OCI-LY3 (cell line): ENCODE measurements at regions not wholly inside any gene's neighbourhood (a gene's known extent, or its start where the extent isn't known, plus 50 kb on each side); places are given as distances from the start of the nearest gene placed in this dataset.

Experiments
- H2AFZ ChIP-seq: fragments of 200-600, 300-600 bp; shearing (Covaris generic); 2 replicates; pipeline ENCODE4 v1.6.0; 2014; ENCODE audit warnings: antibody characterized with exemption, low read depth, low read length
- H3K27ac ChIP-seq: fragments of 200-600, 300-600 bp; sonication (generic); 2 replicates; pipeline ENCODE4 v1.5.1; 2014; ENCODE audit warnings: mild to moderate bottlenecking, low read length, moderate library complexity, mixed read lengths
- H3K27me3 ChIP-seq: fragments of 200-600, 300-600 bp; sonication (generic); 2 replicates; pipeline ENCODE4 v1.6.1; 2014; ENCODE audit warnings: low read depth, low read length, mixed read lengths
- H3K36me3 ChIP-seq: fragments of 200-600, 300-600 bp; sonication (generic); replicated peaks from 2 replicates; pipeline ENCODE3; 2014; ENCODE audit warnings: low read depth, low read length, mixed read lengths
- H3K4me1 ChIP-seq: fragments of 300-600, 200-600 bp; sonication (generic); 2 replicates; pipeline ENCODE4 v1.6.1; 2014; ENCODE audit warnings: low read length, mixed read lengths
- H3K4me2 ChIP-seq: fragments of 200-600, 300-600 bp; sonication (generic); 2 replicates; pipeline ENCODE4 v1.6.1; 2014; ENCODE audit warnings: low read length, mixed read lengths
- H3K4me3 ChIP-seq: fragments of 300-600, 200-600 bp; sonication (generic); 2 replicates; pipeline ENCODE4 v1.5.1; 2014; ENCODE audit warnings: antibody characterized with exemption, mild to moderate bottlenecking, low read length, moderate library complexity
- H3K79me2 ChIP-seq: fragments of 300-600, 200-600 bp; shearing (Covaris generic); 2 replicates; pipeline ENCODE4 v1.6.1; 2014; ENCODE audit warnings: mild to moderate bottlenecking, low read length, mixed read lengths
- H3K9ac ChIP-seq: fragments of 300-600, 200-600 bp; shearing (Covaris generic); 2 replicates; pipeline ENCODE4 v1.6.0; 2014; ENCODE audit warnings: mild to moderate bottlenecking, low read length, moderate library complexity
- H3K9me3 ChIP-seq: fragments of 200-600, 300-600 bp; shearing (Covaris generic); 2 replicates; pipeline ENCODE4 v1.6.1; 2014; ENCODE audit warnings: low read length, mixed read lengths; ENCODE audit not compliant: insufficient read depth
- H4K20me1 ChIP-seq: fragments of 200-600, 300-600 bp; sonication (generic); 2 replicates; pipeline ENCODE4 v1.6.1; 2016; ENCODE audit warnings: low read length, mixed read lengths; ENCODE audit not compliant: insufficient read depth
- CTCF ChIP-seq: fragments of 200-600, 300-600 bp; sonication (generic); IDR thresholded peaks from 2 replicates; pipeline ENCODE4 v1.5.1; 2014; ENCODE audit warnings: antibody characterized with exemption, low read length, low read depth
- EZH2phosphoT487 ChIP-seq: fragments of 200-600 bp; shearing (Covaris generic); IDR thresholded peaks from 2 replicates; pipeline ENCODE4 v1.6.1; 2018; ENCODE audit warnings: antibody characterized with exemption, mixed run types, low read depth

- H3K27me3 ChIP-seq: peaks cover 15% of the 10 kb centered on the region
- H3K4me2 ChIP-seq: no peak overlapping the region
- H3K27ac ChIP-seq: no peak overlapping the region
- no peaks in the 10 kb centered on the region for H3K9me3 ChIP-seq
- no peak for TF ChIP-seq EZH2phosphoT487
- no peak for TF ChIP-seq CTCF
- H3K4me1 ChIP-seq: peaks cover 23% of the 10 kb centered on the region
- H2AFZ ChIP-seq: no peak overlapping the region
- H3K36me3 ChIP-seq: no peaks in the 10 kb centered on the region
- no peaks in the 10 kb centered on the region for H4K20me1 ChIP-seq
- no peaks in the 10 kb centered on the region for H3K79me2 ChIP-seq
- no peak overlapping the region for H3K9ac ChIP-seq
- no peak overlapping the region for H3K4me3 ChIP-seq
Measured at GRCh38 chr13:31904941-31905824, 126.4 kb upstream of the FRY start.

GRCh38 chr13:31905961-31906360 is 125.6 kb upstream of the FRY start:
- no peak for TF ChIP-seq EZH2phosphoT487
- no peak for TF ChIP-seq CTCF
- no peaks in the 10 kb centered on the region for H4K20me1 ChIP-seq
- H3K4me2 ChIP-seq: no peak overlapping the region
- H2AFZ ChIP-seq: no peak overlapping the region
- H3K9me3 ChIP-seq: no peaks in the 10 kb centered on the region
- no peaks in the 10 kb centered on the region for H3K79me2 ChIP-seq
- H3K9ac ChIP-seq: no peak overlapping the region
- H3K4me3 ChIP-seq: no peak overlapping the region
- peaks cover 15% of the 10 kb centered on the region for H3K27me3 ChIP-seq
- H3K27ac ChIP-seq: no peak overlapping the region
- peaks cover 30% of the 10 kb centered on the region for H3K4me1 ChIP-seq
- H3K36me3 ChIP-seq: no peaks in the 10 kb centered on the region

GRCh38 chr13:31908696-31909411 is 122.7 kb upstream of the FRY start:
- no peak for TF ChIP-seq EZH2phosphoT487
- no peak for TF ChIP-seq CTCF
- peaks cover 15% of the 10 kb centered on the region for H3K27me3 ChIP-seq

More at GRCh38 chr13:31908696-31909411, 122.7 kb upstream of the FRY start:
- H3K79me2 ChIP-seq: no peaks in the 10 kb centered on the region
- H3K27ac ChIP-seq: no peak overlapping the region
- H3K9ac ChIP-seq: no peak overlapping the region
- H3K36me3 ChIP-seq: no peaks in the 10 kb centered on the region
- H2AFZ ChIP-seq: no peak overlapping the region
- no peaks in the 10 kb centered on the region for H3K9me3 ChIP-seq
- H3K4me2 ChIP-seq: peak overlapping the region; percentile 25
- H3K4me1 ChIP-seq: peaks cover 30% of the 10 kb centered on the region
- no peaks in the 10 kb centered on the region for H4K20me1 ChIP-seq
- H3K4me3 ChIP-seq: no peak overlapping the region
